ENCODE measurements at regions not wholly inside any gene's neighbourhood (a gene's known extent, or its start where the extent isn't known, plus 50 kb on each side); places are given as distances from the start of the nearest gene placed in this dataset.

GRCh38 chr5:117357886-117358285 is 783.3 kb upstream of the SEMA6A start:
- H3K4me2 ChIP-seq (ENCODE audit: insufficient read depth, low read length) = no peak overlapping the region
- no peak for FAIRE-seq

More at GRCh38 chr5:117357886-117358285, 783.3 kb upstream of the SEMA6A start:
- POLR2A ChIA-PET = no interaction called here
- BruUV-seq (replicated peaks) = no TSS peak
- no peaks in the 10 kb centered on the region for H3K79me2 ChIP-seq (ENCODE audit: control insufficient read depth, insufficient read depth, low read length)
- no peak overlapping the region for H3K4me3 ChIP-seq (replicated peaks in 1 of 3; ENCODE audit: insufficient read depth in 1 of 3, low read depth in 1 of 3, low read length in 3 of 3)
- H3K9me1 ChIP-seq (replicated peaks; ENCODE audit: control insufficient read depth, extremely low read depth, insufficient read depth, low read length) = no peaks in the 10 kb centered on the region
- CTCF ChIA-PET = no interaction called here
- no peak for DNase-seq (ENCODE audit: low read depth, low spot score)
- H2AFZ ChIP-seq (ENCODE audit: low read depth, low read length) = no peak overlapping the region
- no peaks in the 10 kb centered on the region for H3K36me3 ChIP-seq (ENCODE audit: control insufficient read depth in 2 of 2, extremely low read depth in 1 of 2, insufficient read depth in 2 of 2, low read length in 2 of 2)
- H3K27me3 ChIP-seq (ENCODE audit: control insufficient read depth in 2 of 2, insufficient read depth in 2 of 2, low read length in 2 of 2) = no peaks in the 10 kb centered on the region
- H3K9ac ChIP-seq (replicated peaks; ENCODE audit: extremely low read depth, insufficient read depth, low read length) = no peak overlapping the region
- no peaks in the 10 kb centered on the region for H4K20me1 ChIP-seq (replicated peaks; ENCODE audit: control insufficient read depth, extremely low read depth, insufficient read depth, low read length)
- no peaks in the 10 kb centered on the region for H3K9me3 ChIP-seq (replicated peaks; ENCODE audit: control insufficient read depth, insufficient read depth, low read length)
- H3K4me1 ChIP-seq (ENCODE audit: control insufficient read depth, extremely low read depth, insufficient read depth, low read length) = no peaks in the 10 kb centered on the region
- intact Hi-C loops (cut with micrococcal nuclease) = no loop called here
- no peak overlapping the region for H3K27ac ChIP-seq (ENCODE audit: insufficient read depth, low read depth, low read length)
- dilution Hi-C loops (cut with MboI; ENCODE audit: extremely low pct_ligation_motif_present, low sequenced_read_pairs) = no loop called here
- TF ChIP-seq POLR2A (IDR thresholded peaks at IDR 0.05; ENCODE audit: low read depth, low read length) (no peak), FOS (IDR thresholded peaks at IDR 0.05; ENCODE audit: borderline replicate concordance, insufficient read depth, low read length) (no peak), EZH2 (IDR thresholded peaks at IDR 0.05; ENCODE audit: borderline replicate concordance, low read depth, low read length, severe bottlenecking) (no peak), MYC (IDR thresholded peaks at IDR 0.05; ENCODE audit: low read depth, low read length) (no peak), JUN (IDR thresholded peaks at IDR 0.05; ENCODE audit: borderline replicate concordance, insufficient read depth, insufficient read length, low read depth) (no peak), CTCF (IDR thresholded peaks at IDR 0.05; ENCODE audit: extremely low read depth in 1 of 2, insufficient read depth in 1 of 2, low read depth in 1 of 2, low read length in 2 of 2) (no peak), POLR2AphosphoS5 (IDR thresholded peaks at IDR 0.05; ENCODE audit: insufficient read depth, low read depth, low read length) (no peak), MAX (IDR thresholded peaks at IDR 0.05; ENCODE audit: insufficient read depth, insufficient read length) (no peak), GATA2 (IDR thresholded peaks at IDR 0.05; ENCODE audit: insufficient read depth, insufficient read length, low read depth, low read length) (no peak)
